H9 (cell line): ENCODE measurements at regions not wholly inside any gene's neighbourhood (a gene's known extent, or its start where the extent isn't known, plus 50 kb on each side); places are given as distances from the start of the nearest gene placed in this dataset.

Experiments used
- DNase-seq: peaks from one replicate; pipeline ENCODE4 v3.0.0-alpha.2; 2017
- H2AFZ ChIP-seq: one replicate; pipeline ENCODE4 v1.6.1; 2013; ENCODE audit warnings: mild to moderate bottlenecking, low read length, control low read depth, moderate library complexity
- H2AK5ac ChIP-seq: 2 replicates; pipeline ENCODE4 v1.6.1; 2013; ENCODE audit warnings: low read length, control low read depth, mixed read lengths; ENCODE audit not compliant: insufficient read length
- H2BK120ac ChIP-seq: one replicate; pipeline ENCODE4 v1.6.1; 2013; ENCODE audit warnings: low read depth, mild to moderate bottlenecking, low read length, control low read depth, inconsistent platforms; ENCODE audit not compliant: poor library complexity, severe bottlenecking
- H2BK12ac ChIP-seq: 2 replicates; pipeline ENCODE4 v1.6.1; 2013; ENCODE audit warnings: low read length, control low read depth, mixed read lengths, low read depth; ENCODE audit not compliant: insufficient read length
- H2BK15ac ChIP-seq: 2 replicates; pipeline ENCODE4 v1.6.1; 2013; ENCODE audit warnings: low read depth, low read length, control low read depth
- H2BK20ac ChIP-seq: one replicate; pipeline ENCODE4 v1.6.1; 2013; ENCODE audit warnings: low read depth, mild to moderate bottlenecking, low read length, control low read depth, inconsistent platforms; ENCODE audit not compliant: poor library complexity, severe bottlenecking
- H2BK5ac ChIP-seq: 2 replicates; pipeline ENCODE4 v1.6.1; 2013; ENCODE audit warnings: low read length, control low read depth, mixed read lengths; ENCODE audit not compliant: insufficient read length
- H3K14ac ChIP-seq: 2 replicates; pipeline ENCODE4 v1.6.1; 2013; ENCODE audit warnings: low read length, control low read depth; ENCODE audit not compliant: insufficient read depth
- H3K18ac ChIP-seq: 2 replicates; pipeline ENCODE4 v1.6.1; 2013; ENCODE audit warnings: low read depth, mild to moderate bottlenecking, mixed read lengths, low read length, control low read depth; ENCODE audit not compliant: insufficient read length
- H3K23ac ChIP-seq: 2 replicates; pipeline ENCODE4 v1.6.1; 2013; ENCODE audit warnings: low read length, control low read depth, mixed read lengths, low read depth; ENCODE audit not compliant: insufficient read length
- H3K23me2 ChIP-seq: 2 replicates; pipeline ENCODE4 v1.6.1; 2013; ENCODE audit warnings: low read depth, mild to moderate bottlenecking, mixed read lengths, low read length, control low read depth; ENCODE audit not compliant: insufficient read length, poor library complexity, severe bottlenecking
- H3K27ac ChIP-seq: 2 replicates; pipeline ENCODE4 v1.5.1; 2013; ENCODE audit warnings: low read length, control low read depth, mixed read lengths, low read depth; ENCODE audit not compliant: insufficient read length
- H3K27me3 ChIP-seq: 2 replicates; pipeline ENCODE4 v1.6.1; 2013; ENCODE audit warnings: low read length, control low read depth, inconsistent platforms; ENCODE audit not compliant: insufficient read depth
- H3K4ac ChIP-seq: 2 replicates; pipeline ENCODE4 v1.6.1; 2013; ENCODE audit warnings: low read depth, mild to moderate bottlenecking, control low read depth, inconsistent platforms, low read length, moderate library complexity
- H3K4me1 ChIP-seq: 2 replicates; pipeline ENCODE4 v1.6.1; 2013; ENCODE audit warnings: low read length, control low read depth, inconsistent platforms; ENCODE audit not compliant: insufficient read depth
- H3K4me2 ChIP-seq: 2 replicates; pipeline ENCODE4 v1.6.1; 2013; ENCODE audit warnings: low read length, control low read depth, mixed read lengths; ENCODE audit not compliant: insufficient read length, insufficient read depth
- H3K56ac ChIP-seq: 2 replicates; pipeline ENCODE4 v1.6.1; 2013; ENCODE audit warnings: low read depth, mild to moderate bottlenecking, mixed read lengths, low read length, control low read depth; ENCODE audit not compliant: insufficient read length
- H3K79me1 ChIP-seq: 2 replicates; pipeline ENCODE4 v1.6.1; 2013; ENCODE audit warnings: low read depth, mild to moderate bottlenecking, moderate library complexity, low read length, control low read depth, inconsistent platforms; ENCODE audit not compliant: insufficient read depth, poor library complexity, severe bottlenecking
- H3K79me2 ChIP-seq: 2 replicates; pipeline ENCODE4 v1.6.1; 2013; ENCODE audit warnings: low read length, control low read depth, inconsistent platforms; ENCODE audit not compliant: insufficient read depth
- H3K9ac ChIP-seq: 2 replicates; pipeline ENCODE4 v1.6.1; 2013; ENCODE audit warnings: low read length, control low read depth, mixed read lengths; ENCODE audit not compliant: insufficient read length; ENCODE audit errors: extremely low read depth
- H3K9me3 ChIP-seq: one replicate; pipeline ENCODE4 v1.6.1; 2013; ENCODE audit warnings: low read depth, low read length, inconsistent platforms; ENCODE audit not compliant: control insufficient read depth
- H3T11ph ChIP-seq: one replicate; pipeline ENCODE4 v1.6.1; 2013; ENCODE audit warnings: mild to moderate bottlenecking, low read length, control low read depth, inconsistent platforms
- H4K20me1 ChIP-seq: one replicate; pipeline ENCODE4 v1.6.1; 2013; ENCODE audit not compliant: control insufficient read depth, insufficient read length, insufficient read depth
- H4K5ac ChIP-seq: 2 replicates; pipeline ENCODE4 v1.6.1; 2013; ENCODE audit warnings: low read depth, mild to moderate bottlenecking, mixed read lengths, low read length, control low read depth; ENCODE audit not compliant: insufficient read length
- H4K8ac ChIP-seq: replicated peaks from 2 replicates; pipeline ENCODE4 v1.6.1; 2013; ENCODE audit warnings: low read length, control low read depth, mixed read lengths, low read depth; ENCODE audit not compliant: insufficient read length
- H4K91ac ChIP-seq: 2 replicates; pipeline ENCODE4 v1.6.1; 2013; ENCODE audit warnings: low read depth, mild to moderate bottlenecking, moderate library complexity, mixed read lengths, low read length, control low read depth; ENCODE audit not compliant: insufficient read length
- H3K27ac Mint-ChIP-seq, 3 experiments: 2 replicates in 2 of 3; 3 replicates in 1 of 3; pipeline ENCODE4 v1.8.0; 2020 to 2021; ENCODE audit warnings: mixed read lengths in 3 of 3, mild to moderate bottlenecking in 1 of 3, moderate library complexity in 1 of 3
- H3K27me3 Mint-ChIP-seq: 2 replicates; pipeline ENCODE4 v1.8.0; 2021; ENCODE audit warnings: low read depth, mild to moderate bottlenecking, moderate library complexity, mixed read lengths
- H3K36me3 Mint-ChIP-seq, 3 experiments: 2 replicates in 2 of 3; 3 replicates in 1 of 3; pipeline ENCODE4 v1.8.0; 2020 to 2021; ENCODE audit warnings: low read depth in 3 of 3, mixed read lengths in 3 of 3; ENCODE audit not compliant: insufficient read depth in 1 of 3
- H3K4me1 Mint-ChIP-seq, 2 experiments: 2 replicates each; pipeline ENCODE4 v1.8.0; 2020; ENCODE audit warnings: mixed read lengths in 2 of 2
- H3K4me3 Mint-ChIP-seq, 2 experiments: 2 replicates in 1 of 2; 3 replicates in 1 of 2; pipeline ENCODE4 v1.8.0; 2020 to 2021; ENCODE audit warnings: mild to moderate bottlenecking in 2 of 2, mixed read lengths in 2 of 2, moderate library complexity in 1 of 2
- H3K9me3 Mint-ChIP-seq, 2 experiments: 2 replicates in 1 of 2; 3 replicates in 1 of 2; pipeline ENCODE4 v1.8.0; 2020; ENCODE audit warnings: mild to moderate bottlenecking in 2 of 2, mixed read lengths in 2 of 2, moderate library complexity in 1 of 2
- CTCF ChIP-seq: fragments of 200-600 bp; sonication (generic); conservative IDR thresholded peaks from 3 replicates; pipeline ENCODE4 v1.8.0; 2021; ENCODE audit warnings: antibody characterized with exemption, mild to moderate bottlenecking
- WGBS: extraction: QIAGEN DNeasy Blood & Tissue Kit; methylation state at CpG from one replicate; pipeline ENCODE4 v1.1.7; 2013; ENCODE audit warnings: missing lambda C conversion rate, low lambda C conversion rate, mixed read lengths; ENCODE audit not compliant: insufficient read length; ENCODE audit errors: extremely low coverage; 5-methylcytosine and 5-hydroxymethylcytosine counted together

DNA sequence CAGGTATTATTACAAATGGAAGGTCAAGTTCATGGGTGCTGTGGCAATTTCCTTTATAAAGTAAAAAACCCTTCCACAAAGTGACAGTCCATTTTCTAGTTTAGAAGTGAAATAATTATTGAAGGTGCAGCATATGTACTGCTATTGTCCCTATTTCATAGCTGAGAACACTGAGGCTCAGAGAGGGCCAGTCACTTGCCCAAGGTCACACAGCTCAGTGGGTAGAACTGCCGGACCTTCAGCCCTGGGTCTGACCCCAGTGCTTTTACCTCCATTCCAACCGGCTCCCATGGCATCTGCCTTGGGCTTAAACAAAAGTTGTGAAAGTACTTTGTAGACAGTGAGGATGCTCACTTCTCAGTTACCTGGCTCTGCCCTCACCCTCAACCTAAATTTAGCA is 150.6 kb upstream of the SMIM23 start:
- no peak overlapping the region for H3K14ac ChIP-seq
- H4K8ac ChIP-seq, result no peak overlapping the region
- H3K27ac ChIP-seq, result no peak overlapping the region
- no peaks in the 10 kb centered on the region for H4K20me1 ChIP-seq
- no peaks in the 10 kb centered on the region for H3K9me3 ChIP-seq
- H3T11ph ChIP-seq, result no peak overlapping the region
- H3K79me1 ChIP-seq, result no peaks in the 10 kb centered on the region
- H3K56ac ChIP-seq, result no peak overlapping the region
- H3K9ac ChIP-seq, result no peak overlapping the region
- Mint-ChIP-seq H3K27me3 (peaks cover 26% of the 10 kb centered on the region), H3K36me3 (no peaks in the 10 kb centered on the region), H3K27ac (no peak overlapping the region), H3K9me3 (no peaks in the 10 kb centered on the region), H3K4me1 (peaks cover 3% of the 10 kb centered on the region in 2 experiments; a peak in 1 of 4 replicates), H3K4me3 (no peak overlapping the region)
- WGBS, result no CpG with 5 or more reads among the region's 2 CpGs
- no peak overlapping the region for H4K5ac ChIP-seq
- H3K23me2 ChIP-seq, result no peaks in the 10 kb centered on the region
- H4K91ac ChIP-seq, result no peak overlapping the region
- no peaks in the 10 kb centered on the region for H3K79me2 ChIP-seq
- no peak overlapping the region for H3K4ac ChIP-seq
- peaks cover 3% of the 10 kb centered on the region; the same call in 1 of the 2 replicates for H3K27me3 ChIP-seq
- no peak overlapping the region for H2BK20ac ChIP-seq
- H2BK5ac ChIP-seq, result no peak overlapping the region
- no peak for TF ChIP-seq CTCF
- no peak overlapping the region for H2BK12ac ChIP-seq
- H2BK15ac ChIP-seq, result no peak overlapping the region
- H3K18ac ChIP-seq, result no peak overlapping the region
- no peak overlapping the region for H3K23ac ChIP-seq
- H2AFZ ChIP-seq, result no peak overlapping the region
- no peak overlapping the region for H2BK120ac ChIP-seq
- no peak overlapping the region for H3K4me2 ChIP-seq
- no peaks in the 10 kb centered on the region for H3K4me1 ChIP-seq
- no peak for DNase-seq
- no peak overlapping the region for H2AK5ac ChIP-seq
